BLaER1 (cell line): ENCODE measurements at regions not wholly inside any gene's neighbourhood (a gene's known extent, or its start where the extent isn't known, plus 50 kb on each side); places are given as distances from the start of the nearest gene placed in this dataset.

Source experiments
- H3K27ac ChIP-seq: shearing (Covaris generic); formaldehyde crosslinking; 2 replicates; pipeline ENCODE4 v1.8.1; 2022
- H3K27me3 ChIP-seq: shearing (Covaris generic); formaldehyde crosslinking; 2 replicates; pipeline ENCODE4 v1.8.1; 2022
- H3K36me3 ChIP-seq: shearing (Covaris generic); formaldehyde crosslinking; 2 replicates; pipeline ENCODE4 v1.8.1; 2022
- H3K4me1 ChIP-seq: shearing (Covaris generic); formaldehyde crosslinking; 2 replicates; pipeline ENCODE4 v1.8.1; 2022
- H3K4me2 ChIP-seq: shearing (Covaris generic); formaldehyde crosslinking; 2 replicates; pipeline ENCODE4 v1.8.1; 2022
- H3K4me3 ChIP-seq: shearing (Covaris generic); formaldehyde crosslinking; 2 replicates; pipeline ENCODE4 v1.8.1; 2022
- H3K9ac ChIP-seq: shearing (Covaris generic); formaldehyde crosslinking; 2 replicates; pipeline ENCODE4 v1.8.1; 2022
- H3K9me3 ChIP-seq: shearing (Covaris generic); formaldehyde crosslinking; 2 replicates; pipeline ENCODE4 v1.8.1; 2022
- H4K20me1 ChIP-seq: shearing (Covaris generic); formaldehyde crosslinking; 2 replicates; pipeline ENCODE4 v1.8.1; 2022
- Cebpa-rat ChIP-seq: shearing (Covaris generic); IDR thresholded peaks from 2 replicates; pipeline ENCODE4 v1.8.1; 2022

DNA sequence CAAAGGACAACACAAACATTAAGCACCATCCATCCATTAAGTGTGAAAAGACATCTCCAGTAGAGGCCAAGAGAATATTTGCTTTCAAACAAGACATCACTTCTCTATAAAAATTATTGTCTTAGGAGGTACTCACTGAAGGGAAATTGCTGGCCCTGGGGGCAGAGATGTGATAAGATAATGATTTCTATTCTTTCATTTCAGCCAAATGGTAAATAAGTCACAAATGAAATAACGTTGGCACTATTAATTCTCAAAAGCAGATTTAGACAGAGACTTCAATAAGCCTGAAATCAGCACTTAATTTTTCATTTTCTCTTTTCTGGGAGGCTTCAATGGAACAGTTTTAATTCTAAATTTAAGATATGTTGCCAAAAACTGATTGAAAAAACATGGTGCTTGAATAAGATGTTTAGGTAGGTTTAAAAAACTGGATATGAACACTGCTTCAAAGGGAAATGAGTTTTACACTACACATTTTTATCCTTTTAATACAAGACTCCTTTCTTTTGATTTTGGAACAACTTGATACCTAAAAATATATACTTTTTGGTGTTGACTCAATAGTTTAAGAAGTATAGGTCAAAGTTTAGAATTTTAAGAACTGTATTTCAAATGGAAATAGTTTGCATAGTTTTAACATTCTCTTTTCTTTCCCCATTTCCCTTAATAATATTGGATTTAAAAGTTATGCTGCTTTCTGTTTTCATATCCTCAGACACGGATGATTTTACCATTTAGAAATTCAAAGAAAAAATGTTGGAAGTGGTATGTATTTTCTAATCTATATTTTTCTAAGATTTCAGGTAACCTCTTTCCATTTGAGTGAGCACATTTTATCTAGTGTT is 204.0 kb downstream of the AHR start:
- H3K4me1 ChIP-seq, result no peaks in the 10 kb centered on the region
- H3K36me3 ChIP-seq, result no peaks in the 10 kb centered on the region
- no peaks in the 10 kb centered on the region for H4K20me1 ChIP-seq
- H3K27ac ChIP-seq, result no peak overlapping the region
- H3K4me2 ChIP-seq, result no peak overlapping the region
- no peak for TF ChIP-seq Cebpa-rat
- no peaks in the 10 kb centered on the region for H3K9me3 ChIP-seq
- H3K9ac ChIP-seq, result no peak overlapping the region
- H3K4me3 ChIP-seq, result no peak overlapping the region
- no peaks in the 10 kb centered on the region for H3K27me3 ChIP-seq

DNA sequence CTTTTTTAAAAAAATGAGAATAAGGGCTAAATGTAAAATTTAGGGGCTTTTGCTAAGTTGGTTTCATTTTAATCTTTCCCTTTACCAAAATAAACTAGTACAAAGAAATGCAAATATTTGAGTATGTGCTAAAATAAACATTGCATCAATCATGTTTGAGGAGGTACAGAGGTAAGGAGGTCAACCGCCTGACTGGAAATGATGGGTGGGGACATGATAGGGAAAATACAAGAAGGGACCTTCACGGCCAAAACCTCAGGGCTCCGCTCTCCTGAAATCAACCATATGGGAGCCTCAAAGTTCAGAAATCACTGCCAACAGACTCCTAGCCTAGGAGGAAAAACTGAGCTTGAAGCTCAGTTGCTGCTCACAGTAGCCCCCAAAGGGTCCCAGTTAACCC is 207.6 kb downstream of the AHR start:
- Histone ChIP-seq H3K9ac (no peak overlapping the region), H3K4me2 (no peak overlapping the region), H4K20me1 (no peaks in the 10 kb centered on the region), H3K27me3 (no peaks in the 10 kb centered on the region), H3K36me3 (no peaks in the 10 kb centered on the region), H3K27ac (no peak overlapping the region), H3K9me3 (no peaks in the 10 kb centered on the region; the same call in 1 of the 2 replicates), H3K4me1 (peaks cover 4% of the 10 kb centered on the region; the same call in 1 of the 2 replicates), H3K4me3 (no peak overlapping the region)
- TF ChIP-seq Cebpa-rat, result no peak

DNA sequence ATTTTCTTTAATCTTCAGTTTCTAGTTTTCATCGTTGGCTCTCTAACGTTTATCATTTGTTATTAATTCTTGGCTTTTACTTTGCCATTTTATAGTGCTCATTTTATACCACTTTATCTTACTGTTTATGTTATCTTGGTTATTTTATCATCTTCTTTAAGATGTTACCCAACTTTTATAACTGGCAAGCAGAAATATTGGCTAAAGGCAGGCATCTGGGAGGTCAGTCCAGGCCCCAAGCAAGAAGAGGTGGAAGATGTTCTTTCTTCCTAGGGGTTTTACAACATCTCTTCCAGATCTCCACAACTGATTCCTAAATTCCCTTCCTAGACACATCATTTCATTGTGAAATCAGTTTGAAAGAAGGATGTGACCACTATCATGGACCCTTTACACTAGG is 208.1 kb downstream of the AHR start:
- H3K9me3 ChIP-seq, result no peaks in the 10 kb centered on the region; the same call in 1 of the 2 replicates
- no peaks in the 10 kb centered on the region for H3K36me3 ChIP-seq
- no peaks in the 10 kb centered on the region for H3K27me3 ChIP-seq
- no peak overlapping the region for H3K27ac ChIP-seq
- H3K9ac ChIP-seq, result no peak overlapping the region
- no peak overlapping the region for H3K4me2 ChIP-seq
- peaks cover 6% of the 10 kb centered on the region; the same call in 1 of the 2 replicates for H3K4me1 ChIP-seq
- H4K20me1 ChIP-seq, result no peaks in the 10 kb centered on the region
- TF ChIP-seq Cebpa-rat, result no peak
- no peak overlapping the region for H3K4me3 ChIP-seq

DNA sequence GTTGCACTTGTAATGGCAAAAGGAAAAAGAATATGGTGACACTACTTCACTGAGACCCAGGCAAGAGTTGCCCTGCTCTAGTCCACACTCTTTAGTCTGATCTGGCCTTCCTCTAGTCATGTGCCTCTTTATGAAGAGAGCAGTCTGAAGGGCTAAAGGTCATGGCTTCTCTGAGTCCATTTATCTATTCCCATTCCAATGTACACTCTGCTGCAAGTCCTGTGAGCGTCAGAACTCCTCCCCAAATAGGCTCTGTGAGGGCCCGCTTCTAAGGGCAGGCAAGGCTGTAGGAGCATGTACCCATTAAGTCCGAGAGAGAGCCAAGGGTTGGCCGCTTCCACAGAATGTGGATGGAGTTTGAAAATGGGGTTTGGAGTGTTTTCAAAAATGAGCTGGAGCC is 209.3 kb downstream of the AHR start:
- Histone ChIP-seq H4K20me1 (no peaks in the 10 kb centered on the region), H3K9me3 (no peaks in the 10 kb centered on the region; the same call in 1 of the 2 replicates), H3K27me3 (no peaks in the 10 kb centered on the region), H3K36me3 (no peaks in the 10 kb centered on the region), H3K9ac (no peak overlapping the region), H3K4me1 (peaks cover 6% of the 10 kb centered on the region; the same call in 1 of the 2 replicates), H3K4me3 (no peak overlapping the region), H3K27ac (no peak overlapping the region), H3K4me2 (no peak overlapping the region)
- TF ChIP-seq Cebpa-rat, result no peak

DNA sequence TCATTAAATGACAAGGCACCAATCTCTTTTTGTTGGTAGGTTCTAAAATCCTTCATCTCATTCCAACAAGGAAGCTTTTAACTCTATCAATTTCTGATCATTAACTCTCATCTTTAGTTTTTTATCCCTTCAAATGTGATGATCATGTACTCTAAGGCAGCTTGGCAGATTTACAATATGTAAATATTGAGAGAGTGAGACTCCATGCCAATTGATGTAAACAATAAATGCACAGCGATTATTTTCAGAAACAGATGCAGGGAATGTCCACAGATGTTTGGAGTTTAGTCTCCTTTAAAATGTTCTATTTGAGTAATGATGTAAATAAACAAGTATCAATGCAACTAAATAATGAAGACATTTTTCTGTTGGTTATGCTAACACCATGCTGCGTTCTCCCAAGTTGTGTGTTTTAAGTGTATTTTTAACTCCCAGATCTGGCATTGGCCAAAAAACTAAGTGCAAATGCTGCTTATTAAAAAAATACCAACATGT is 213.8 kb downstream of the AHR start:
- no peak overlapping the region for H3K27ac ChIP-seq
- no peak overlapping the region for H3K4me3 ChIP-seq
- H3K4me1 ChIP-seq, result peaks cover 6% of the 10 kb centered on the region; the same call in 1 of the 2 replicates
- H3K36me3 ChIP-seq, result no peaks in the 10 kb centered on the region
- no peaks in the 10 kb centered on the region for H4K20me1 ChIP-seq
- H3K27me3 ChIP-seq, result no peaks in the 10 kb centered on the region
- no peak overlapping the region for H3K9ac ChIP-seq
- no peaks in the 10 kb centered on the region; the same call in 1 of the 2 replicates for H3K9me3 ChIP-seq
- no peak overlapping the region for H3K4me2 ChIP-seq
- TF ChIP-seq Cebpa-rat, result no peak

DNA sequence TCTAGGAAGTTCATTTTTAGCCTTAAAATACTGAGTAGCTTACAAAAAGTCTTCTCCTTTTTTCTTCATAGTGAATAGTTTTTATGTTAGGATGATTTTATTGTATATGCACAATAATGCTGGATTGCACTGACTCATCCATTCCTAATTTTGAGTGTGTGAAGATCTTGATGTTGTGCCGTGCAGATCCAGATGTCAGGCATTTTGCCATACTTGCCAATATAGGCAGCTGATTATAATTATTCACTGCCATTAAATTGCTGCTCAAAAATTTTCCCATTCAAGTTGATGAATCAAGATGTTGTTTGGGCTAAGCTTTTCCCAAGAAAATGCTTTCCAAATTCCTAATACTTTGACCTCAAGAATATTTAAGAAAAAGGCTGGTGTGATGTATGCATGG is 218.3 kb downstream of the AHR start:
- Histone ChIP-seq H3K4me3 (no peak overlapping the region), H3K9me3 (peaks cover 4% of the 10 kb centered on the region; the same call in 1 of the 2 replicates), H3K4me1 (peaks cover 12% of the 10 kb centered on the region), H3K27ac (no peak overlapping the region), H4K20me1 (no peaks in the 10 kb centered on the region), H3K36me3 (no peaks in the 10 kb centered on the region), H3K27me3 (no peaks in the 10 kb centered on the region), H3K4me2 (no peak overlapping the region), H3K9ac (no peak overlapping the region)
- no peak for TF ChIP-seq Cebpa-rat

DNA sequence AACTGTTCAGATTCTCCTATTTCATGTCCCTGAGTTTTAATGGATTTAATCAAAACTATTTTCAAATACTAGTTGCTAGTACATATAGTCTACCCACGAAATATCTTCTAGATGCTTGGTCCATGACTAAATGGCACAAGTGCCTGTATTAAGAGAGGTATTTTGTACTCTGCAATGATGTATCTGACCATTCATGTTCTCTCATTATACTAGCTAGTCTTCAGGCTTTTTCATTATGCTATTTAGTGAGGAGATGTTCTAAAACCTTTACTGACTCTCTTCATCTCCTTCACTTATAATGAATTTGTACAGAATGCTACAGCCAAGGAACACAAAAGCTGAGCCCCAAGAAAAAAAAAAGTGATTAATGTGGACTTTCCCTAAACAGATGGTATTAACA is 222.5 kb downstream of the AHR start:
- no peak overlapping the region for H3K4me3 ChIP-seq
- no peak for TF ChIP-seq Cebpa-rat
- no peak overlapping the region for H3K9ac ChIP-seq

DNA sequence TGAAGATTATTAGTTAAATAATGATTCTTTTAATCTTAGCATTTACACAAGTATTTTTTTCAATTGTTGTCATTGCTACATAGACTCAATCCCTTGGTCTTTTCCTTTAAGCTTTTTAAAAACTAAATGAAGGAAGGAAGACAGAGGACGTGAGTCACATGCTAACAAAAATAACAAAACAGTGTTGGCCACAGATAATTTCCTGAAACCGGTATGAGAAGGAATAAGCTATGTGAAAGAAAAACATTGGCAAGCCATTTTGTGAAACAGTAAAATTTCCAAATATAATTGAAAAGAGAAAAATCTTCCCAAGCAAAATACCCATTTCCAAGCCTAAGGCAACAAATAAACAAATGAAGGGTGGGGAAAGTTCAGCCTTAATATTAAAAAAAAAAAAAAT is 223.0 kb downstream of the AHR start:
- no peaks in the 10 kb centered on the region for H3K27me3 ChIP-seq
- no peak overlapping the region for H3K4me3 ChIP-seq
- no peaks in the 10 kb centered on the region for H3K36me3 ChIP-seq
- peaks cover 4% of the 10 kb centered on the region; the same call in 1 of the 2 replicates for H3K9me3 ChIP-seq
- TF ChIP-seq Cebpa-rat, result no peak
- H3K27ac ChIP-seq, result no peak overlapping the region
- H3K4me1 ChIP-seq, result peaks cover 21% of the 10 kb centered on the region
- H3K9ac ChIP-seq, result no peak overlapping the region
- no peaks in the 10 kb centered on the region for H4K20me1 ChIP-seq
- peak overlapping the region; percentile 42 for H3K4me2 ChIP-seq

More for the DNA sequence above, 222.5 kb downstream of the AHR start:
- peaks cover 21% of the 10 kb centered on the region for H3K4me1 ChIP-seq
- no peaks in the 10 kb centered on the region for H3K36me3 ChIP-seq
- H3K4me2 ChIP-seq, result peak overlapping the region; percentile 42
- no peaks in the 10 kb centered on the region for H4K20me1 ChIP-seq
- peaks cover 4% of the 10 kb centered on the region; the same call in 1 of the 2 replicates for H3K9me3 ChIP-seq
- H3K27me3 ChIP-seq, result no peaks in the 10 kb centered on the region
- H3K27ac ChIP-seq, result no peak overlapping the region

DNA sequence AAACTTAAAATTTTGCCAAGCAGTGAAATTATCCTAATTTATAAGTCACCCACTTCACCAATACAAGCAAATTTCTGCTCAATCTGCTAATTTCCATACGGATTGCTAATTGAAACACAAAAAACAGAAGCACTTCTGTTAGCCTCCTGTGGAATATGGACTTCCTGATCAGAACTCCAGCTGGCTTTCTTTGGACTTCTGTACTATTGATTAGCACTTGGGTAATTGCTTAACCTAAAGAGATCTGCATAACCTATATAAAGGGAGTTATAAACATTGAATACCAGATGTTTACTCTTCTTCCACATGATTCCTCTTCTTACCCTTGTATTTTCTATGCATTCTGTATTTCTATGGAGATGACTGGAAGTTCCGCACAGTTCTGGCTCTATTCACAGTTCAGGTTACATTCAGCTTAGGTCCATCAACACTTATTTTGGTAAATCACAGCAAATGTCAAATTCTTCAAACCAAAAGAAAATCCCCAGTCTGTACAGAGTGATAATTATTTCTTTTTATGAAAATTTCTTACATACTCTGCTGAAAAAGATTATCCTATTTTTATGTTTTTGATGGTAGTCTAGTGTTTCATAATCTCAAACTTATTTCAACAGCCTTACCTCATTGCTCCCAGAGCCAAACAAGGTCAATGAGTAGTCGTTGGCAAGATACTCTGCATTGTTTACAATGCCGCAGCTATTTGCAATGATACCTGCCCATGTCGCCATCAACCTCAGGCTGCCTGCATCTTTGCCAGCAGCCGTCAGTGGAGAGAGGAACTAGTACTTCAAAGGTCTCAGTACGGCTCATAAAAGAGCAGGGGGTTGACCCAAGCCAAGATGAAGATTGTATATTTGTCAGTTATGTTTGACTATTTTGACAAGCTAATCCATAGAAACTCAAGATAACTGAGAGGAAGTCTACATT is 225.6 kb downstream of the AHR start:
- Histone ChIP-seq H3K4me1 (peaks cover 21% of the 10 kb centered on the region), H3K4me3 (no peak overlapping the region), H3K9me3 (peaks cover 4% of the 10 kb centered on the region; the same call in 1 of the 2 replicates), H3K27me3 (no peaks in the 10 kb centered on the region), H4K20me1 (no peaks in the 10 kb centered on the region), H3K9ac (no peak overlapping the region), H3K36me3 (no peaks in the 10 kb centered on the region), H3K27ac (no peak overlapping the region), H3K4me2 (0 out of 2 replicates have a peak overlapping the region, but pooled peaks have one; percentile 17)
- no peak for TF ChIP-seq Cebpa-rat
